ENCODE measurements at regions not wholly inside any gene's neighbourhood (a gene's known extent, or its start where the extent isn't known, plus 50 kb on each side); places are given as distances from the start of the nearest gene placed in this dataset.

DNA sequence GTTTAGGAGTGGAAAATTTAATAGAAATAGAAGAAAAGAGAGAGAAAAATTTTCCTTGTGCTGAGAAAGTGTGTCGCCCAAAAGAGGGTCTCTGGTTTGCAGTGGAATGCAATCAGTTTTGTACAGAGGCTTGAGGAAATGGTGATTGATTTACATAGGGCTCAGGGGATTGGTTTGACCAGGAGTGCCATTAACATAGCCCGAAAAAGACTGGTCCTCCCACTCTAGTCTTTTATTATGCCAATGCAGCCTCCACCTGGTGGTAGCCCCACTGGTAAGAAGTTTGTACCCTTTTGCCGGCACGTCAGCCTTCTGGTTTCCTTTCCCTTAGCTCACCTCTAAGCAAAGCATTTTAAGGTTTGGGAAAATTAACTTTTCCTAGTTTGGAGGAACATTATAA lies 885.3 kb downstream of the XPNPEP1 start:
- POLR2A ChIA-PET = no interaction called here
- Histone ChIP-seq H3K9me3 (ENCODE audit: control insufficient read depth, insufficient read depth, low read length) (peaks cover 5% of the 10 kb centered on the region; the same call in 1 of the 2 replicates), H3K27me3 (ENCODE audit: control insufficient read depth, insufficient read depth, low read length) (no peaks in the 10 kb centered on the region), H3K27ac (ENCODE audit: low read depth, low read length) (no peak overlapping the region), H3K4me3 (ENCODE audit: low read depth, low read length) (no peak overlapping the region)
- TF ChIP-seq, protein P1, sequence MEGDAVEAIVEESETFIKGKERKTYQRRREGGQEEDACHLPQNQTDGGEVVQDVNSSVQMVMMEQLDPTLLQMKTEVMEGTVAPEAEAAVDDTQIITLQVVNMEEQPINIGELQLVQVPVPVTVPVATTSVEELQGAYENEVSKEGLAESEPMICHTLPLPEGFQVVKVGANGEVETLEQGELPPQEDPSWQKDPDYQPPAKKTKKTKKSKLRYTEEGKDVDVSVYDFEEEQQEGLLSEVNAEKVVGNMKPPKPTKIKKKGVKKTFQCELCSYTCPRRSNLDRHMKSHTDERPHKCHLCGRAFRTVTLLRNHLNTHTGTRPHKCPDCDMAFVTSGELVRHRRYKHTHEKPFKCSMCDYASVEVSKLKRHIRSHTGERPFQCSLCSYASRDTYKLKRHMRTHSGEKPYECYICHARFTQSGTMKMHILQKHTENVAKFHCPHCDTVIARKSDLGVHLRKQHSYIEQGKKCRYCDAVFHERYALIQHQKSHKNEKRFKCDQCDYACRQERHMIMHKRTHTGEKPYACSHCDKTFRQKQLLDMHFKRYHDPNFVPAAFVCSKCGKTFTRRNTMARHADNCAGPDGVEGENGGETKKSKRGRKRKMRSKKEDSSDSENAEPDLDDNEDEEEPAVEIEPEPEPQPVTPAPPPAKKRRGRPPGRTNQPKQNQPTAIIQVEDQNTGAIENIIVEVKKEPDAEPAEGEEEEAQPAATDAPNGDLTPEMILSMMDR (IDR thresholded peaks at IDR 0.05; ENCODE audit: low read depth, low read length) = no peak
- no peak for DNase-seq (ENCODE audit: low read depth, low spot score)
- CTCF ChIA-PET = no interaction called here

- no peak for DNase-seq (ENCODE audit: low read depth, low spot score)
- H3K9me3 ChIP-seq (ENCODE audit: control insufficient read depth, insufficient read depth, low read length) = no peaks in the 10 kb centered on the region
- ChIA-PET POLR2A (no interaction called here), CTCF (no interaction called here)
- H3K27ac ChIP-seq (ENCODE audit: low read depth, low read length) = no peak overlapping the region
- H3K4me3 ChIP-seq (ENCODE audit: low read depth, low read length) = no peak overlapping the region
- H3K27me3 ChIP-seq (ENCODE audit: control insufficient read depth, insufficient read depth, low read length) = peaks cover 3% of the 10 kb centered on the region
- TF ChIP-seq, protein P1 (IDR thresholded peaks at IDR 0.05; ENCODE audit: low read depth, low read length) = no peak
Observed at GRCh38 chr10:109030581-109031210, 892.6 kb downstream of the XPNPEP1 start.

DNA sequence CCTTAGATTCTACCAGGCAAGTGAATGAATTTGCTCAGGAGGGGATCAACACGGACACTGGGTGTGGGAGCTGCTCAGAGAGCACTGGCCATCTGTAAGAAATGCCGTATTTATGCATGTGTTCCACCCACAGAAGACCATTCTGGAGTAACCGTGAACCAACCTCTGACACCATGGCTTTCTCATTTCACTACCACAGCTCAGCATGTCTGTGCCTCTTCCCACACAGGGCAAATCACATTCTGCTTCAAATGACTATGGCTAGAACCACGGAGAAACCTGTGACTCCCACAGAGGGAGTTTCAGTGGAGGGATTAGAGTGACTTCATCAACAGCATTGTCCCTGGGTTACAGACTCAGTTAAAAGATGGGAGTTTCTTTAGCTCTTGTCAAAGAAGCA lies 893.4 kb downstream of the XPNPEP1 start:
- H3K9me3 ChIP-seq (ENCODE audit: control insufficient read depth, insufficient read depth, low read length) = no peaks in the 10 kb centered on the region
- CTCF ChIA-PET = no interaction called here
- TF ChIP-seq, protein P1 (IDR thresholded peaks at IDR 0.05; ENCODE audit: low read depth, low read length) = no peak
- H3K27ac ChIP-seq (ENCODE audit: low read depth, low read length) = no peak overlapping the region
- POLR2A ChIA-PET = no interaction called here
- no peak for DNase-seq (ENCODE audit: low read depth, low spot score)
- peaks cover 3% of the 10 kb centered on the region for H3K27me3 ChIP-seq (ENCODE audit: control insufficient read depth, insufficient read depth, low read length)
- no peak overlapping the region for H3K4me3 ChIP-seq (ENCODE audit: low read depth, low read length)

DNA sequence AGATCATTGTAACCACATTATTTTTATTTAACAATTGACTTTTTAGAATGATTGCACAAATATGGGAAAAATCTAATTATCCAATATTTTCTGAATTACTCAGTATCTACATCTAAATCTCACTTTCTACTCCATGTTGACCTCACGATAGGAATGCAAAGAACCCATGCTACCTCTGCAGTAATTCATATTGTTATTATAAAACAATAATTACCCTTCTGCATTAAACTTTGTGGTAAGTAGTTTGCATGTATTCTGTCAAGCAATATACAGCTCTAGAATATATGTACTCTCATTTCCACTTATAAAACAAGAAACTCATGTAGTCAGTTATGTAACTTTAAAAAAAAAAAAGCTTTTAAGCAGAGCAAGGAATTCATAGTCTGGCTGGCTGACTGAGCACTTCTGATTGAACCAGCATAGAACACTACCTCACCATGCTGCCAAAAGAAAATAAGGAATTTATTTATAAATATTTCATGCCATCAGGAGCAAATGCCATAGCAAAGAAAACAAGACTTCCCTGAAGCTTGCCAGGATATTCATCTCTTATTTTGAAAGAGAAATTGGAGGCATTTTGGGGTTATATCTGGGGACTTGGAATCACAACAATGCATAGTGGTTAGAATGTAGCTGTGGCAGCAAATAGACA lies 895.7 kb downstream of the XPNPEP1 start:
- Histone ChIP-seq H3K27ac (ENCODE audit: low read depth, low read length) (no peak overlapping the region), H3K27me3 (ENCODE audit: control insufficient read depth, insufficient read depth, low read length) (peaks cover 3% of the 10 kb centered on the region), H3K9me3 (ENCODE audit: control insufficient read depth, insufficient read depth, low read length) (no peaks in the 10 kb centered on the region), H3K4me3 (ENCODE audit: low read depth, low read length) (no peak overlapping the region)
- DNase-seq (ENCODE audit: low read depth, low spot score) = no peak
- POLR2A ChIA-PET = no interaction called here
- CTCF ChIA-PET = no interaction called here
- TF ChIP-seq, protein P1 (IDR thresholded peaks at IDR 0.05; ENCODE audit: low read depth, low read length) = no peak

DNA sequence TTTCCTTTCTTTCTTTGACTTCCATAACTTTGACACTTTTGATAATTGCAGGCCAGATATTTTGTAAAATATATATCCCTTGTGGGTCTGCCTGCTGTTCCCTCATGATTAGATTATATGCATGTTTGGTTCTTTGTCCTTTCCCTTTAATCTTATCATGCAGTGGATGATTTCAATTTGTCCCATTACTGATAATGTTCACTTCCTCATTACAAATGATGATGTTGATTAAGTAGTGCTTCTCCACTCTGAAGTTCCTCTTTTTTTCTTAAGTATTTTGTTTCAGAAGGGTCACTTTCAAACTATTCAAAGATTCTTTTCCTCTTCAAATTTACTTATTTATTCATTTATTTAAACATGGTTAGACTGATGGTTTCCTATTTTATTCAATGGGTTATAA lies 898.1 kb downstream of the XPNPEP1 start:
- no peak for DNase-seq (ENCODE audit: low read depth, low spot score)
- ChIA-PET CTCF (no interaction called here), POLR2A (no interaction called here)
- Histone ChIP-seq H3K9me3 (ENCODE audit: control insufficient read depth, insufficient read depth, low read length) (no peaks in the 10 kb centered on the region), H3K27ac (ENCODE audit: low read depth, low read length) (no peak overlapping the region), H3K4me3 (ENCODE audit: low read depth, low read length) (no peak overlapping the region), H3K27me3 (ENCODE audit: control insufficient read depth, insufficient read depth, low read length) (no peaks in the 10 kb centered on the region)
- TF ChIP-seq, protein P1 (IDR thresholded peaks at IDR 0.05; ENCODE audit: low read depth, low read length) = no peak
